ENCODE measurements at regions not wholly inside any gene's neighbourhood (a gene's known extent, or its start where the extent isn't known, plus 50 kb on each side); places are given as distances from the start of the nearest gene placed in this dataset.

- TF ChIP-seq CTCF (IDR thresholded peaks at IDR 0.05) (no peak), POLR2A (IDR thresholded peaks at IDR 0.05) (no peak)
Observed at GRCh38 chr1:90833466-90834110, 116.5 kb upstream of the BARHL2 start.

Measured in thyroid gland (tissue), 4 donors.